Type B pancreatic cell (in vitro differentiated cells): ENCODE measurements at regions not wholly inside any gene's neighbourhood (a gene's known extent, or its start where the extent isn't known, plus 50 kb on each side); places are given as distances from the start of the nearest gene placed in this dataset.
A peak's percentile ranks its signal among the peaks of the same experiment; 100 is the strongest.

ENCODE experiments used
- DNase-seq: peaks from one replicate; pipeline ENCODE4 v3.0.0; 2021; ENCODE audit warnings: mixed read lengths; ENCODE audit not compliant: unreplicated experiment; ENCODE audit errors: extremely low spot score
- H3K27ac Mint-ChIP-seq: 2 replicates; pipeline ENCODE4 v1.8.0; 2021; ENCODE audit warnings: mild to moderate bottlenecking, mixed read lengths
- H3K27me3 Mint-ChIP-seq: 2 replicates; pipeline ENCODE4 v1.8.0; 2021; ENCODE audit warnings: mixed read lengths
- H3K36me3 Mint-ChIP-seq: 2 replicates; pipeline ENCODE4 v1.8.0; 2021; ENCODE audit warnings: mixed read lengths
- H3K4me1 Mint-ChIP-seq: one replicate; pipeline ENCODE4 v1.8.0; 2021; ENCODE audit warnings: mixed read lengths; ENCODE audit not compliant: unreplicated experiment
- H3K4me3 Mint-ChIP-seq: 2 replicates; pipeline ENCODE4 v1.8.0; 2021; ENCODE audit warnings: mild to moderate bottlenecking, mixed read lengths
- H3K9me3 Mint-ChIP-seq: 2 replicates; pipeline ENCODE4 v1.8.0; 2021; ENCODE audit warnings: mixed read lengths
- CTCF ChIP-seq: fragments of 200-600 bp; sonication (generic); conservative IDR thresholded peaks from 2 replicates; pipeline ENCODE4 v1.5.0; 2021; ENCODE audit warnings: antibody characterized with exemption, mild to moderate bottlenecking

GRCh38 chr4:52368895-52369294 lies 290.2 kb downstream of the USP46 start:
- H3K27me3 Mint-ChIP-seq: peaks cover 24% of the 10 kb centered on the region
- H3K4me1 Mint-ChIP-seq: peaks cover 31% of the 10 kb centered on the region
- DNase-seq: no peak
- no peak overlapping the region for H3K4me3 Mint-ChIP-seq
- no peaks in the 10 kb centered on the region for H3K36me3 Mint-ChIP-seq
- no peaks in the 10 kb centered on the region for H3K9me3 Mint-ChIP-seq
- no peak overlapping the region for H3K27ac Mint-ChIP-seq
- TF ChIP-seq CTCF: no peak

- Mint-ChIP-seq H3K9me3 (no peaks in the 10 kb centered on the region), H3K4me3 (no peak overlapping the region), H3K27ac (peak overlapping the region; percentile 2), H3K27me3 (peaks cover 24% of the 10 kb centered on the region), H3K4me1 (peaks cover 31% of the 10 kb centered on the region), H3K36me3 (no peaks in the 10 kb centered on the region)
- TF ChIP-seq CTCF: no peak
- no peak for DNase-seq
Observed at GRCh38 chr4:52369649-52370048, 289.5 kb downstream of the USP46 start.

- Mint-ChIP-seq H3K36me3 (no peaks in the 10 kb centered on the region), H3K4me1 (peaks cover 31% of the 10 kb centered on the region), H3K27me3 (peaks cover 24% of the 10 kb centered on the region), H3K4me3 (no peak overlapping the region), H3K27ac (no peak overlapping the region), H3K9me3 (no peaks in the 10 kb centered on the region)
- no peak for TF ChIP-seq CTCF
- no peak for DNase-seq
Observed at GRCh38 chr4:52370576-52370975, 288.5 kb downstream of the USP46 start.

GRCh38 chr4:52371841-52372240 lies 287.3 kb downstream of the USP46 start:
- peaks cover 38% of the 10 kb centered on the region for H3K4me1 Mint-ChIP-seq
- TF ChIP-seq CTCF: no peak
- DNase-seq: no peak
- H3K4me3 Mint-ChIP-seq: no peak overlapping the region
- no peak overlapping the region for H3K27ac Mint-ChIP-seq
- H3K36me3 Mint-ChIP-seq: no peaks in the 10 kb centered on the region
- H3K27me3 Mint-ChIP-seq: peaks cover 22% of the 10 kb centered on the region
- H3K9me3 Mint-ChIP-seq: no peaks in the 10 kb centered on the region

GRCh38 chr4:52372269-52372668 lies 286.8 kb downstream of the USP46 start:
- peaks cover 38% of the 10 kb centered on the region for H3K4me1 Mint-ChIP-seq
- no peak for TF ChIP-seq CTCF
- no peaks in the 10 kb centered on the region for H3K9me3 Mint-ChIP-seq
- H3K27ac Mint-ChIP-seq: no peak overlapping the region
- peaks cover 22% of the 10 kb centered on the region for H3K27me3 Mint-ChIP-seq
- H3K36me3 Mint-ChIP-seq: no peaks in the 10 kb centered on the region
- H3K4me3 Mint-ChIP-seq: no peak overlapping the region
- no peak for DNase-seq

GRCh38 chr4:52372747-52373146 lies 286.4 kb downstream of the USP46 start:
- Mint-ChIP-seq H3K27ac (no peak overlapping the region), H3K36me3 (no peaks in the 10 kb centered on the region), H3K27me3 (peaks cover 22% of the 10 kb centered on the region), H3K4me1 (peaks cover 38% of the 10 kb centered on the region), H3K4me3 (no peak overlapping the region), H3K9me3 (no peaks in the 10 kb centered on the region)
- no peak for TF ChIP-seq CTCF
- DNase-seq: no peak
